ENCODE measurements at regions not wholly inside any gene's neighbourhood (a gene's known extent, or its start where the extent isn't known, plus 50 kb on each side); places are given as distances from the start of the nearest gene placed in this dataset.

DNA sequence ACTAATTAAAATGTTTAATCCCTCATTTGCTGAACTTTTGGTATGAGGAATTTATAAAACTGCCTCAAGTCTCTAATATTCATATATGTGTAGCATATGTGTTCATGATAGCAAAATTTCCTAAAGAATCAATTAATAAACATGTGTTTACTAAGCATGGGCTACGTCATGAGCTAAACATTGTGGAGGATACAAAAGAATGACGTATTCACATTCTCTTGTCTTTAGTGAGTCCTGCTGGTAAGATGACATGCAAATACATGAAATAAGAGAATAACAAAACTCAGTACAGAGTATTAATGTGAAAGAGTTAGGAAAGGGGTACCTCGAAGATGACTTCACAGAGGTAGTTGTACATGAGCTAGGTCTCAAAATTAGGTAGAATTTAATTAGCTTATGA is 121.9 kb upstream of the POF1B start:
- TF ChIP-seq POLR2AphosphoS5 (IDR thresholded peaks at IDR 0.05; ENCODE audit: borderline replicate concordance, low read depth, low read length) (no peak), EZH2 (IDR thresholded peaks at IDR 0.05) (no peak), FOXP2 (optimal IDR thresholded peaks at IDR 0.05; ENCODE audit: control extremely low read depth, extremely low read length, insufficient read depth) (no peak)

All from SK-N-MC (cell line).